Lower leg skin (tissue), 4 donors: ENCODE measurements at regions not wholly inside any gene's neighbourhood (a gene's known extent, or its start where the extent isn't known, plus 50 kb on each side); places are given as distances from the start of the nearest gene placed in this dataset.

ENCODE experiments used
- DNase-seq, 2 donors: peaks; one replicate each; pipeline ENCODE4 v3.0.0-alpha.2; 2019; ENCODE audit warnings: low spot score in 2 of 2
- H3K4me3 ChIP-seq: fragments of 200-600 bp; sonication (generic); 2 replicates; pipeline ENCODE4 v1.5.1; 2017; ENCODE audit warnings: mild to moderate bottlenecking, low read depth; ENCODE audit not compliant: poor library complexity, severe bottlenecking
- CTCF ChIP-seq, 3 donors: fragments of 450-650 bp; IDR thresholded peaks; one replicate each; pipeline ENCODE4 v1.5.1; 2016; ENCODE audit warnings: antibody characterized with exemption in 3 of 3, mild to moderate bottlenecking in 3 of 3, moderate library complexity in 2 of 3
- POLR2A ChIP-seq, 2 donors: fragments of 450-650 bp; IDR thresholded peaks; one replicate each; pipeline ENCODE4 v1.6.1; 2016 to 2017; ENCODE audit warnings: antibody characterized with exemption in 2 of 2, mild to moderate bottlenecking in 1 of 2, moderate library complexity in 1 of 2
- WGBS, 2 donors: methylation state at CpG; one replicate each; pipeline ENCODE4 v1.1.5; 2018; 5-methylcytosine and 5-hydroxymethylcytosine counted together
- intact Hi-C: fragments of 100-400 bp; cut with DNase I; formaldehyde crosslinking; loops from one replicate; pipeline ENCODE4 v1.15.0; 2023; ENCODE audit warnings: low total_unique reads

GRCh38 chr1:232550007-232550406 is 79.9 kb downstream of the SIPA1L2 start:
- DNase-seq: no peak
- WGBS, 2 donors: 91 to 94% methylated on average over 2 of the region's 2 CpGs
- no peak overlapping the region for H3K4me3 ChIP-seq
- TF ChIP-seq CTCF (IDR thresholded peaks at IDR 0.05): no peak
- no peak for TF ChIP-seq POLR2A (IDR thresholded peaks at IDR 0.05)
- intact Hi-C loops: no loop called here

- 87 to 93% methylated on average over 5 of the region's 5 CpGs for WGBS, 2 donors
Measured at GRCh38 chr1:232548691-232549090, 81.2 kb downstream of the SIPA1L2 start.

GRCh38 chr1:232547938-232548484 is 81.9 kb downstream of the SIPA1L2 start:
- DNase-seq: no peak
- intact Hi-C loops: no loop called here
- WGBS, 2 donors: 68 to 75% methylated on average over 2 of the region's 2 CpGs
- H3K4me3 ChIP-seq: no peak overlapping the region
- TF ChIP-seq POLR2A (IDR thresholded peaks at IDR 0.05): no peak
- TF ChIP-seq CTCF (IDR thresholded peaks at IDR 0.05): no peak

More at GRCh38 chr1:232548691-232549090, 81.2 kb downstream of the SIPA1L2 start:
- TF ChIP-seq POLR2A (IDR thresholded peaks at IDR 0.05) (no peak), CTCF (IDR thresholded peaks at IDR 0.05) (no peak)
- H3K4me3 ChIP-seq: no peak overlapping the region
- no peak for DNase-seq
- intact Hi-C loops: no loop called here

GRCh38 chr1:232542633-232543593 is 87.0 kb downstream of the SIPA1L2 start:
- WGBS, 2 donors: 90 to 94% methylated on average over 13 of the region's 13 CpGs
- no peak overlapping the region for H3K4me3 ChIP-seq
- no peak for DNase-seq
- intact Hi-C loops: no loop called here
- TF ChIP-seq POLR2A (IDR thresholded peaks at IDR 0.05): no peak
- TF ChIP-seq CTCF (IDR thresholded peaks at IDR 0.05): no peak

- WGBS, 2 donors: 88 to 90% methylated on average over 5 of the region's 5 CpGs
- intact Hi-C loops: no loop called here
- no peak overlapping the region for H3K4me3 ChIP-seq
- TF ChIP-seq POLR2A (IDR thresholded peaks at IDR 0.05) (no peak), CTCF (IDR thresholded peaks at IDR 0.05) (no peak)
- DNase-seq: no peak
Measured at GRCh38 chr1:232538943-232539302, 91.0 kb downstream of the SIPA1L2 start.
